ENCODE measurements at regions not wholly inside any gene's neighbourhood (a gene's known extent, or its start where the extent isn't known, plus 50 kb on each side); places are given as distances from the start of the nearest gene placed in this dataset.
"Not testable (repeated sequence)": the region's sequence is repeated elsewhere in the genome, so short reads cannot be mapped to it uniquely, and the experiment has no call there.

DNA sequence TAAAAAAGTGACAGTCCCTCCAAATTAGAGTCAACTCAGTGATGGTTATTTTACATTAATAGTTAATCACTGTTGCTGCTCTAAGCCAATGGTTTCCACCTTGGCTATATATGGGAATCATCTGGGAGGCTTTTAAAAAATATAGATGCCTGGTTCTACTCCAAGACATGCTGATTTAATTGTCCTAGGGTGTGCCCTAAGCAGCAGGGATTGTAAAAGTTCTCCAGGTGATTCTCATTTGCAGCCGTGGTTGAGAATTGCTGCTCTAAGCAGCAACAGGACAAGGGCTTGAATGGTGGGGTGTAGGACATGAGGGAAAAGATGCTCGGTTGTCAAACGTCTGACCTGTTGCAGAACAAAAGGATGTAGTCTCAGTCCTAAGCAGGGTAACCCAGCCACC lies 405.1 kb upstream of the MCTP2 start:
- no peak for DNase-seq (ENCODE audit: low read depth in 2 of 2)

DNA sequence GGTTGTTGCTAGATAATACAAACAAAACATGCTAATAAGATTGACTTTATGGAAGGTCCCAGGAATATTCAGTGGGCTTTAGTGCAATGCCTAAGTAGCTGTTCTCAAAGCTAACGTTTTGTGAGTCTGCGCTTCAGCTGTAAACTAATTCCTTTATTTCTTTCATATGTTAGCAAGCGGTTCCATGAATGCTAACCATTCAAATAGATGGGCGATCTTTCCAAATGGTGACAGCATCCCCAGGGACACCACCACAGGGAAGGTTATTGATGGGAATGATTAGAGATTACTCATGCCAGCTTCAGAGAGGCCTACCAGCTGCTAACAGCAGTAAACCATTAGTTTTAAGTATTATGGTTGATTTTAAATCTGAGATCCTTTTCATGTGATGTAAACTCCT lies 405.7 kb upstream of the MCTP2 start:
- no peak for DNase-seq (ENCODE audit: low read depth in 2 of 2)

DNA sequence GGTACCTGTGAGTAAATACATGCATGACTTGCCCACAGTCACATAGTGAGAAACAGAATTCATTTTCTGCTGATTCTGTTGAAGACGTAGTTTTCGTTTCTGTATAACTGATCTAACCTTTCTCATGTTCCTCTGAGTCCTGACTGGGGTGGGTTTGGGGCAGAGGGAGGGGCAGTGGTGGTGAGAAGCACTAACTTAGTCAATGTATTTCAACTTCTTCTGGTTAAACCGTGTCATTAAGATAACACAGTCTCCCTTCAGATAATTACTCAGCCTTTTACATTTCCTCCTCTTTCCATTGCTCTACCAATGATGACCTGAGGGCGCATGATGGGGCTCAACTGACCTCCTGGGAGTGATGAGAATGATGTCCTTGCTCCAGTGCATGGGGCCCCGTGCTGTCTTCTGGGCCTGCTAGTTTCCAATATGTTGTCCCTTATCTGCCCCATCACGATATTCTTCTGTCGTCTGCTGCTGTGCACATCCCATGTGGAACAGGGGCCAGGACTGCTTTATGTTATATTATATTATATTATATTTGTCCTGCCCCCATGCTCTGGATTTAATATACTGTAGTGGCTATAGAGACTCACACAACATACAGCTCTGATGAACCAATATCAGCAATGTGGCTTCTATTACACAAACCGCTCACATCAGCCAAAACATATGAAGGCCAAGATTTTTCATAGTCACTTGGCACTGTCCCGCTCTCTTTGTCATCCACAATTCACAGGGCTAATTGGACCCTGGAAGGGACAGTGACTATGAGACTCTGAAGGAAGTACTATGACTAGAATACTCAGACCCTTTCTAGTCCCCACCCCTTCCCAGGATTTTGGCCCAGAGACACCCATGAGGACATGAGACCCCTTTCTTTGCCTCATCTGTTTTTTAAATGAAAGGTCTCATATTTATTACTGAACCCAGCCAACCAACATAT lies 407.1 kb upstream of the MCTP2 start:
- no peak for DNase-seq (ENCODE audit: low read depth in 2 of 2)

DNA sequence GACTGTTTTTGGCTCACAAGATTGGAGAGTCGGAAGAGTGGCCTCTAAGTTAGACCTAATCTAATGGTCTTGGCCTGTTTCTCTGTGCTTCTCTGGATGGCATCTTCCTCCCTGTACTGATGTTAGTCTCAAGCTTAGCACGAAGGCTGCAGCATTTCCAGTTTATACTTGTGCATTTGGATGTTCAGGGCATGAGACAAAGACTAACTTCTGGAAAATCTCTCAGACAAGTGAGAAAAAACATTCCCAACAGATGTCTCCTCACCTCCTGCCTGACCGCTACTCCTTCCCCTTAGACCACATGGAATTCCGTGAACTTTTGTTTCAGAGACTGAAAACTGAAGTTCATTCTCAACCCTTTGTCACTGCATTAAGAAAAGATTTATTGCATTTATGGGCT lies 410.8 kb upstream of the MCTP2 start:
- DNase-seq (ENCODE audit: low read depth in 2 of 2), result no peak

DNA sequence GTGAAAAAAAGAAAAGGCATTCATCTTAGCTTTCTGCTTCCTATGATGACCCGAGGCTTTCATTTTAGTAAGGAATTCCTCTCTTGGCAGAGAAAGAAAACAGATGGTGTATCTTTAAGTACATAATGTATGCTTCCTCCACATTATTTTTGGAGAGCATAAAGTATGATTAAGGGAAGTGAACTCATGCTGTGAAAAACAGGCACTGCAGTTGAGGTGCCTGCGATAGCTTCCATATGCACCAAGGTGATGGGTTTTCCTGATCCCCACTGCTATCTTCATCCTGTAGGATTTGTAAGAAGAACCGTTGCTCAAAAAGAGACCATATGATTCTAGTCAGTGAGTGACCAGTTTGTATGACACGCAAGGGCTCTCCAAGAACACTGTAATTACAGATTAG lies 411.5 kb upstream of the MCTP2 start:
- DNase-seq (ENCODE audit: low read depth in 2 of 2), result no peak

DNA sequence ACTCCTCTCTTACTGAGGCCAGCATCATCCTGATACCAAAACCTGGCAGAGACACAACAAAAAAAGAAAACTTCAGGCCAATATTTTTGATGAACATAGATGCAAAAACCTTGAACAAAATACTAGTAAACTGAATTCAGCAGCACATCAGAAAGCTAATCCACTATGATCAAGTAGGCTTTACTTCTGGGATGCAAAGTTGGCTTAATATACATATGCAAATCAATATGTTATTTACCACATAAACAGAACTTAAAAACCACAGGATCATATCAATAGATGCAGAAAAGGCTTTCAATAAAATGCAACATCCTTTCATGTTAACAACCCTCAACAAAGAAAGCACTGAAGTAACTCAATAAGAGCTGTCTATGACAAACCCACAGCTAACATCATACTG lies 414.5 kb upstream of the MCTP2 start:
- DNase-seq (ENCODE audit: low read depth in 2 of 2), result no peak

DNA sequence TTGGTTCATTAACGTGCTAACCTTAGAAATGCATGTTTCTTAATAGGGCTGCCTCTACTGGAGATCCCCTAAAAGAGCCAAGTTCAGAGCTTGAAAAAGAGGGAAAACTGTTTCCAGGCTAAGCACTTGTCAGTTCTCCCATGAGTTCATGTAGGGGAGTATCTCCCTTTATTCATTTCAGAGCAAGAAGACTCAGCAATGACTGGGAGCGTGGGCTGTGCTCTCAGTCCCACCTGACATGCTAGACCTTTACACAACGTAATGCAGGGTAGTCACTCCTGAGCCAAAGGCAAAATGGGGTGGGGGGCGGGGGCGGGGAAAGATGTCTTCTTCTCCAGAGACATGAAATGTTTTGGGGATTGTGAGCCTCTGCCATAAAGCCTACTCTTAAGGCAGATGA lies 420.1 kb upstream of the MCTP2 start:
- DNase-seq (ENCODE audit: low read depth in 2 of 2), result no peak

DNA sequence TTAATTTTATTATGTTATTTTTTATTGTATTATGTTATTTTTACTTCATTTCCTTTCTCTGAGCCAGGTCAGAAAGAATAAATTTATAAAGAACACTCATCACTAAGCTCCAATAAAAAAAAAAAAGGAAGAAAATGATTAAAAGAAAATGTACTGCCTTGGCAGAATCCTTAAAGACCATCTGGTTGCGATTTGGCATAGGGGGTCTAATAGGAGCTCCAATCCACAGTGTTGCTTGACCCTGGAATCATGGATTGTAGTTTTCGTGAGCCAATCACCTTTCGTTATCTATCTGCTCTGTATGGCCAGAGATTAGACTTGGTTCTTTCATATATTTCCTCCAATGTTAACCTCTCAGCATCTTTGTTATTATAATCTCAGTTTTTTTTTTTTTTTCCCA lies 421.8 kb upstream of the MCTP2 start:
- no peak for DNase-seq (ENCODE audit: low read depth in 2 of 2)

DNA sequence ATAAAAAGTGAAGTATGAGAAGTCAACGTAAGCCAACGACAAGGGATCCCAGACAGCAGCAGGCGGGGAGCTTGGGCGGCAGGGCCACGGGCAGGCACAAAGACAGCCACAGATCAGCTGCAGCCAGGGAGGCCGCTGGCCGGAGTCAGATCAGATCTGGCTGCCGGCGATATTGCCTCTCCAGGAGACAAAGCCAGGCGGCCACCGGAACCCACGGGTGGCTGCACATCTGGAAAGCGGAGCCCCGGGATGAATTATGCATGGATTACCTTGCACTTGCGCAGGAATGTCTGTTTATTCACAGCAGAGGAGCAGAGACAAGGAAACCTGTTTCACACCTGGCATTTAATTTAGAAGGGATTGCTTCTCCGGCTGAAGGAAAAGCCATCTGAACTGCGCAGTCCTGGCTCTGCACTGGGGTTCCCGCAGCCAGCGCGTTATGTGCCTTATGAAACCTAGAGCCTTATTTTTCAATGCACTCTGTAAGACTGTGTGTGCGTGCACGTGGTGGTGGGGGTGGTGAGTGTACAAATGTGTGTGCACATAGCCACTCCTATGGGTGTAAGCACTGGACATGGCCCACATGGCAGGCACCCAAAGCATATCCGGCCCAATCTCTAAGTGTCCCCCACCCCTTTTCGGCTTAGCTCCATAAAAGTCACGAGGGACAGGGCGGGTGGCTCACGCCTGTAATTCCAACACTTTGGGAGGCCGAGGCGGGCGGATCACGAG lies 427.8 kb upstream of the MCTP2 start:
- DNase-seq (ENCODE audit: low read depth in 2 of 2), result no peak

DNA sequence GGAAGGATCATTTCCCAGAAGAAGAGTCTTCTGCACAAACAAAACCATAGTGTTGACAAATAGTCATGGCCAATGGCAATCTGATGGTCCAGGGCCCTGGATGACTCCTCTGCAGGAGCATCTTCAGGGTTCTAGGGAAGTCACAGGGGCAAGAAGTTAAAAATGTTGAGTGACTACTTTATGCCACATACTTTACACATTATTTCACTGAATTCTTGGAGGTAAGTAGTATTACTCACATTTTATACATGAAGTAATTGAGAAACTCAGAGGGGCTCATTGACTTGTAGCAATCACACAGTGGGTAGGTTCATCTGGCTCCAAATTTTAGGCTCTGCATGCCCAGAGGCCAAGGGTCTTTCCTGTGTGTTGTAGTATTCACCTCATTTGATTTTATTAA lies 430.2 kb upstream of the MCTP2 start:
- no peak for DNase-seq (ENCODE audit: low read depth in 2 of 2)

DNA sequence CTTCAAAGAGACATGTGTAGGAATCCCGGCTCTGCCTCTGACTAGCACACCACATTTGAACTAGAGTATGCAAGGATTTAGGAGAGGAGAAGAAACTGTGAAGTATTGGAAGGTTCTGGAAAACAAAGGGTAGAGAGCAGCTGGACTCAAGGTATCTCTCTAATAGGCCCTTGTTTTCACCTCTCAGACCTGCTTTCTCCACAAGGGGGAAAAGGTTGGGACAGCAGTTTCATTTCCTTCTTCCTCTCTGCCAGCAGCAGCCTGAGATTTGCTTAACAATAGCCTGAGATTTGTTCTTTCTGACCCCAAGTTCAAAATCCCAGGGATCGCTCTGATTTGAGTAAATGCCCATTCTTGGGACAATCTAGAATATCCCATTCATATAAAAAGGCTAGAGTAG lies 430.6 kb upstream of the MCTP2 start:
- DNase-seq (ENCODE audit: low read depth in 2 of 2), result no peak

DNA sequence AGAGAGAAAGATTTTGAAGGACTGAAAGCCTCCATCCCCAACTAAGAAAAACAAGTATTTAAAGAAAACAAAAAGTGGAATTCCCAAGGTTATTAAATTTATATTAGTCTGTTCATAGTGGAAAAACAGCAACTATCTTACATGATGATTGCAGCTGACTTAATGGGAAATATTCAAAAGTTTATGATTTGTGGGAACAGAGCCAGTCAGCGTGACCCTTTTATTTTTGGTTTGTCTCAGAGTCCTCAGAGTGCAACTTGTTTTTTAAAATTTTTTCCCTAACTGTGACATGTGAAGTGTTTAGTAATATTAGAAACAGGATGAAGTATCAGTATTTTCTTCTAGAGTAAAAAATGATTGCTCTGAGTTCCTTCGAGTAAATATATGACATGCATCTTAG lies 441.9 kb upstream of the MCTP2 start:
- no peak for DNase-seq (ENCODE audit: low read depth in 2 of 2)

DNA sequence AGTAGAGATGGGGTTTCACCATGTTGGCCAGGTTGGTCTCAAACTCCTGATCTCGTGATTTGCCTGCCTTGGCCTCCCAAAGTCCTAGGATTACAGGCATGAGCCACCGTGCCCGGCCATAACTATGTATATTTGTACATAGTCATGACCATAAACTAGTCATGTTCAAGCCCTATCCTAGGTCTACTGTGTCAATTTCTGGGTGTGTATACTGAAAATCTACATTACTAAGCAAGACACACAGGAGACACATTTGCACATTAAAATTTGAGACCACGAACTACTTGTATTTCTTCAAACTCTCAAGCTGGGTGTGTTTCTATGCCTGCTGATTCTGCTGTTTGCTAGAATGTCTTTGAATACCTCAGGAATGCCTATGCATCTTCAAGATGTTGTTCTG lies 451.3 kb upstream of the MCTP2 start:
- DNase-seq (ENCODE audit: low read depth in 2 of 2), result no peak

DNA sequence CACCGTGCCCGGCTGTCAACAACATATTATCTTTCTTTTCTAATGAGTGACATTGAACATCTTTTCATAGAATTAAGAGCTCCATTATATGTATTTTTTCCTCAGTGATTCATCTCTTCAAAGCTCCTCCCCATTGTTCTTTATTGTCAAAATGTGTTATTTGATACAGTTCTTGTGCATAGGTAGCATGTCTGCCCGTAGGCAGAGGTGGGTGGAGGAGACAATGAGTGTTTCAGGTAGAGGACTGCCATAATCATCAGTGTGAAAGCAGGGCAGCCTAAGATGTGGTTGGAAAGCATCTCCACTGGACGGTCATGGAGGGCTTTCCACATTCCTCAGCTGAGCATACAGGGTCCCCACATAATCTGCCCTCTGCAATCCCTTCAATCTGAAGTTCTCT lies 452.0 kb upstream of the MCTP2 start:
- DNase-seq (ENCODE audit: low read depth in 2 of 2), result no peak

DNA sequence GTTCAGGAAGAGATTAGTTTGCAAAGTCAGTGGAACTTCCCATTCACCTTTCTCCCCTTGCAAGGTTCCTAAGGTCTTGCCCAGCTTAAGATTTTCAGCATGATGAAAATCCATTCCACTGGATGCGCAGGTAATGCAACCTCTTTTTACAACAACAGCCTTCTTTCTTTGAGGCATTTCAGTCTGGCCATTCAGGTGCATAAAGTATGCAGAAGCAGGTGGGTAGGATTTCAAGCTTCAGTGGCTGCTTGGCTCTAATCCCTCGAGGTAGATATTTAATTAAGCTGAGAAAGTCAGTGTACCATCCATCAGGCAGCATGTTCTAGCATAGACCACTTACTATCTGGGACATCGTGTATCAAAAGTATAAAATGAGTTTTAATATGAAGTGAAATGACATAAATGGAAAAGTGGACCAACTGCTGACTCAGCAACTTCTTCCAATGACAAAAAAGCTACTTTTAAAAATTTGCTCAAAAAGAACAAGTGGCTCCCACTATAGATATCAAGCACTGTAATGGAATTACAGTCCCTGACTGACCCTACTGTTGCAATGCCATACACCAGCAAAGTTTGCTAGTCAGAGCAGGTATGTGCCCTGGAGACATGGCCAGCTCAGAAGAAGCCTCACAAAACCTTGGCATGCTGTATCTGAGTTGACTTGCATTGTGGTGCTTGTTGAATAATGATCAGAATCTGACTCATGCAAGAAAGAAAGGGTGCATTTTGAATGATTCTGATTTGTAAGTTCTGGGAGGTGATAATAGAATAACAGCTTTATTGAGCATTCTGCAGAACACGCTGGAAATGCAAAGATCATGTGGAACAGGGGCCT lies 459.9 kb upstream of the MCTP2 start:
- no peak for DNase-seq (ENCODE audit: low read depth in 2 of 2)

DNA sequence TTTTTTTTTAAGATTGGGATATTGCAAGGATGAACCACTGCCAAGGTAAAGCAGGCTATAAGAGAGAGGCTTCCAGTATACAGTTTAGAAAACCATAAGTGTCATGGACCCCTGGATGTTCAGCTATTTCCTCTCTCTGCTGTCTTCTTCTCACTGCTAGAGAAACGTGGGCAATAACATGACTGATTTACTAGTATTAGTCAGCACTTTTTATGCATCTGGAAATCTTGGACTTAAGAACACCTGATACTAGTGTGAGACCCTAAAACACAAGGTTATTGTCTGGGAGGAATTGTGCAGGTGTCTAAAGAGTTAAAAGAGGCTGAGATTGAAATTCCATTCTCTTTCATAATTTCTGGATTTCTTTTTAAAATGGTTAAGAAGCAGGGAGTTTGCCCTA lies 460.6 kb upstream of the MCTP2 start:
- no peak for DNase-seq (ENCODE audit: low read depth in 2 of 2)

DNA sequence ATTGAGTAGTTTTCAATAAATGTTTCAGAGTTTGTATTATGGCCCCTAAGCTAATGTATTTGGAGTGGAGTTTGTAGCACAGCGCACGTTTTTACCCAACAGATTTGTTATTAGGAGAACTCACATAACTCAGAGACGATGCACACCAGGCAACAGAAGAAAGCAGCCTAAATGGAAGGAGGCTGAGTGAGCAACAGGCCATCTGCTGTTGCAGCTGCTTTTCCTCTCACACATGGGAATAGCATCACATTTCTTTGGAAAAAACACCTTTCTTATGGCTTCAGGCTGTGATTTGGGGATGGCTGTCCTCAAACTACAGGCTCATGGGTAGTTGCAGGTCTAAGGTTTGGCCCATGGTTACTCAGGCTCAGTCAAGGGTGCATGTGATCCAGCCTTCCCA lies 469.3 kb upstream of the MCTP2 start:
- no peak for DNase-seq (ENCODE audit: low read depth in 2 of 2)

DNA sequence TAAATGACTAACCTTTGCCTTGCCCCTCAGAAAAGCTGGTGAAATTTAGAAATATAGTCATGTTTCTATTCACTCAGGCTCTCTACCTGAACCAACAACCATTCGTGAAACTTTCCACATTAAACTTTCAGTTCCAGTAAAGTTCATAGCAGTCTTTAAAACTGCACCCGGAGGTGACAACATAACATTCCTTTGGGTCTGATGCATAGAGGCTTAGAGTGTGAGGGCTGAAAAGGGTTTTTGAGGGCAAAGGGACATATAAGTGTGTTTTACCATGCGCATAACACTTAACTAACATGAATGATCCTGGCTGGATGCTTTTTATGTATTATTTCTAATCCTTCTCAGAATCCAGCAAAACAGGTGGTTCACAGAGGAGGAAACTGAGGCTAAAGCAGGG lies 471.7 kb upstream of the MCTP2 start:
- no peak for DNase-seq (ENCODE audit: low read depth in 2 of 2)

DNA sequence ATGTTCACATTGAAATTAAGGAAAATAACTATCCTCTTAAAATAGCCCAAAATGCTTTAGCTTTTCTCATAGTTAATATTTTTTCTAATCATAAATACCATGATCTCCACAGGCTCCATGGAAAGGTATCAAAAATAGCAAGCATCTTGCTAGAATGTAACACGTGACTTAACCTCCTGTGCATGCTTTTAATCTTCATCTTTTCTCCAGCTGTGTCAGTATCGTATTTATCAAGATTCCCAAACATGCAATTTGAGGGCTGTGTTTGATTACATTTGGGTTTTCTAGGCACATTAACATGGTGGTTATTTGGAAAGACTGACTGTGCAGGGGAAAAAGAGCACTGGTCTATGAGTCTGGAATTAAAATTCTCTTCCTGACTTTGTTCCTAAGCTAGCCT lies 472.5 kb upstream of the MCTP2 start:
- no peak for DNase-seq (ENCODE audit: low read depth in 2 of 2)

DNA sequence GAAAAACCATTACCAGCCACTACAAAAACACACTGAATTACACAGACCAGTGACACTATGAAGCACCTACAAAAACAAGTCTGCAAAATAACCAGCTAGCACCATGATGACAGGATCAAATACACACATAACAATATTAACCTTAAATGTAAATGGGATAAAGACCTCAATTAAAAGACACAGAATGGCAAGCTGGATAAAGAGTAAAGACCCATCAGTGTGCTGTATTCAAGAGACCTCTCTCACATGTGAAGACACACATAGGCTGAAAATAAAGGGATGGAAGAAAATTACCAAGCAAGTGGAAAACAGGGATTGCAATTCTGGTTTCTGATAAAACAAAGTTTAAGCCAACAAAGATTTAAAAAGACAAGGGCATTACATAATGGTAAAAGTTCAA lies 482.7 kb upstream of the MCTP2 start:
- DNase-seq (ENCODE audit: low read depth in 2 of 2), result no peak

DNA sequence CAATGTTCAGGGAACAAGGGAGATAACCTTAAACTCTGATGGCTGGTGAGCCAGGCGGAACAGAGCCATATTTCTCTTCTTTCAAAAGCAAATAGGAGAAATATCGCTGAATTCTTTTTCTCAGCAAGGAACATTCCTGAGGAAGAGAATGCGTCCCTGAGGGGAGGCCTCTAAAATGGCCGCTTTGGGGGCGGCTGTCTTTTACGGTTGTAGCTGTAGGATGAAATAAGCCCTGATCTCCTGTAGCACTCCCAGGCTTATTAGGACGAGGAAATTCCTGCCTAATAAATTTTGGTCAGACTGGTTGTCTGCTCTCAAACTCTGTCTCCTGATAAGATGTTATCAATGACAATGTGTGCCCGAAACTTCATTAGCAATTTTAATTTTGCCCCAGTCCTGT lies 496.4 kb upstream of the MCTP2 start:
- not testable (repeated sequence) for DNase-seq (ENCODE audit: low read depth in 2 of 2)

DNA sequence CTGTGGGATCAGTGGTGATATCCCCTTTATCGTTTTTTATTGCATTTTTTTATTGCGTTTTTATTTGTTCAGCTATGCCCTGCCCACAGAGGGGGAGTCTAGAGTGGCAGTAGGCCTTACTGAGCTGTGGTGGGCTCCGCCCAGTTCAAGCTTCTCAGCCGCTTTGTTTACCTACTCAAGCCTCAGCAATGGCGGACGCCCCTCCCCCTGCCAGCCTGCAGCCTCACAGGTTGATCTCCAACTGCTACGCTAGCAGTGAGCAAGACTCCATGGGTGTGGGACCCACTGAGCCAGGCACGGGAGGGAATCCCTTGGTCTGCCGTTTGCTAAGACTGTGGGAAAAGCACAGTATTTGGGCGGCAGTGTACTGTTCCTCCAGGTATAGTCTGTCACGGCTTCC lies 500.6 kb upstream of the MCTP2 start:
- DNase-seq (ENCODE audit: low read depth in 2 of 2), result no peak

Measured in activated CD8-positive, alpha-beta memory T cell treated with anti-CD3 and anti-CD28 coated beads for 4 hours (primary cell).